ENCODE measurements at regions not wholly inside any gene's neighbourhood (a gene's known extent, or its start where the extent isn't known, plus 50 kb on each side); places are given as distances from the start of the nearest gene placed in this dataset.

DNA sequence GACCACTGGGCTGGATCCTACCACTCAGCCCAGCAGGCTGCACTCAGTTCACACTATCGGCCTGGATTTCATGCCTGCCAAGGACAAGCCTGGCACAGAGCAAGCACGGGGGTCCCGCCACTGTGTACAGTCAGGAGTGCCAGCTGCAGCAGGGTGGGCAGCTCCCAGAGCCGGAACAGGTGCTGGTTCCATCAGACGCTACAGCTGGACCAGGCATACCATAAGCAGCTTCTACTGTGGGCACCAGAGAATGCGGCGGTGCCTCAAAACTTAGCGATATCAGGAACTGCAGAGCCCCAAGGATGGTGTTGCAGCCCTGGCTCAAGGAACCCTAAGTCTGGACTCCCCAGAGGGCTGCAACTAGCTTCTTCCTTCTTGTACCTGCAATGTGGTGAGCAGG lies 124.8 kb downstream of the BCHE start:
- TF ChIP-seq CTCF (IDR thresholded peaks at IDR 0.05) (no peak), POLR2A (IDR thresholded peaks at IDR 0.05) (no peak)

Data from ovary (tissue), 3 donors.